ENCODE measurements at regions not wholly inside any gene's neighbourhood (a gene's known extent, or its start where the extent isn't known, plus 50 kb on each side); places are given as distances from the start of the nearest gene placed in this dataset.

GRCh38 chr10:10873915-10874314, 143.8 kb upstream of the CELF2 start:
- CTCF ChIA-PET, result no interaction called here
- Mint-ChIP-seq H3K36me3 (ENCODE audit: insufficient read depth, unreplicated experiment) (no peaks in the 10 kb centered on the region), H3K27ac (ENCODE audit: unreplicated experiment) (no peak overlapping the region), H3K4me3 (ENCODE audit: unreplicated experiment) (no peak overlapping the region), H3K27me3 (ENCODE audit: insufficient read depth, unreplicated experiment) (peaks cover 11% of the 10 kb centered on the region), H3K4me1 (ENCODE audit: low read depth, unreplicated experiment) (no peaks in the 10 kb centered on the region), H3K9me3 (ENCODE audit: unreplicated experiment) (no peaks in the 10 kb centered on the region)
- H3K4me1 ChIP-seq, result no peaks in the 10 kb centered on the region
- BruUV-seq (replicated peaks), result no TSS peak
- no peaks in the 10 kb centered on the region for H3K36me3 ChIP-seq (ENCODE audit: control insufficient read depth, insufficient read depth, low read length)
- intact Hi-C loops (cut with micrococcal nuclease; ENCODE audit: unreplicated experiment), result no loop called here
- no peak overlapping the region for H3K4me3 ChIP-seq (ENCODE audit: low read depth, low read length)
- no peak for DNase-seq
- POLR2A ChIA-PET, result no interaction called here
- H3K27me3 ChIP-seq (replicated peaks; ENCODE audit: control insufficient read depth, insufficient read depth, low read length), result no peaks in the 10 kb centered on the region
- H3K9me3 ChIP-seq, result no peaks in the 10 kb centered on the region
- TF ChIP-seq, protein P1, sequence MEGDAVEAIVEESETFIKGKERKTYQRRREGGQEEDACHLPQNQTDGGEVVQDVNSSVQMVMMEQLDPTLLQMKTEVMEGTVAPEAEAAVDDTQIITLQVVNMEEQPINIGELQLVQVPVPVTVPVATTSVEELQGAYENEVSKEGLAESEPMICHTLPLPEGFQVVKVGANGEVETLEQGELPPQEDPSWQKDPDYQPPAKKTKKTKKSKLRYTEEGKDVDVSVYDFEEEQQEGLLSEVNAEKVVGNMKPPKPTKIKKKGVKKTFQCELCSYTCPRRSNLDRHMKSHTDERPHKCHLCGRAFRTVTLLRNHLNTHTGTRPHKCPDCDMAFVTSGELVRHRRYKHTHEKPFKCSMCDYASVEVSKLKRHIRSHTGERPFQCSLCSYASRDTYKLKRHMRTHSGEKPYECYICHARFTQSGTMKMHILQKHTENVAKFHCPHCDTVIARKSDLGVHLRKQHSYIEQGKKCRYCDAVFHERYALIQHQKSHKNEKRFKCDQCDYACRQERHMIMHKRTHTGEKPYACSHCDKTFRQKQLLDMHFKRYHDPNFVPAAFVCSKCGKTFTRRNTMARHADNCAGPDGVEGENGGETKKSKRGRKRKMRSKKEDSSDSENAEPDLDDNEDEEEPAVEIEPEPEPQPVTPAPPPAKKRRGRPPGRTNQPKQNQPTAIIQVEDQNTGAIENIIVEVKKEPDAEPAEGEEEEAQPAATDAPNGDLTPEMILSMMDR (IDR thresholded peaks at IDR 0.05; ENCODE audit: insufficient read depth in 1 of 2, low read depth in 1 of 2, low read length in 1 of 2, severe bottlenecking in 1 of 2, unreplicated experiment in 1 of 2), result no peak

- Histone ChIP-seq H3K4me3 (ENCODE audit: low read depth, low read length) (no peak overlapping the region), H3K9me3 (no peaks in the 10 kb centered on the region), H3K36me3 (ENCODE audit: control insufficient read depth, insufficient read depth, low read length) (no peaks in the 10 kb centered on the region), H3K4me1 (no peaks in the 10 kb centered on the region), H3K27me3 (replicated peaks; ENCODE audit: control insufficient read depth, insufficient read depth, low read length) (no peaks in the 10 kb centered on the region)
- Mint-ChIP-seq H3K4me1 (ENCODE audit: low read depth, unreplicated experiment) (no peaks in the 10 kb centered on the region), H3K4me3 (ENCODE audit: unreplicated experiment) (no peak overlapping the region), H3K9me3 (ENCODE audit: unreplicated experiment) (peaks cover 6% of the 10 kb centered on the region), H3K27me3 (ENCODE audit: insufficient read depth, unreplicated experiment) (peaks cover 18% of the 10 kb centered on the region), H3K27ac (ENCODE audit: unreplicated experiment) (no peak overlapping the region), H3K36me3 (ENCODE audit: insufficient read depth, unreplicated experiment) (no peaks in the 10 kb centered on the region)
- TF ChIP-seq, protein P1 (IDR thresholded peaks at IDR 0.05; ENCODE audit: insufficient read depth in 1 of 2, low read depth in 1 of 2, low read length in 1 of 2, severe bottlenecking in 1 of 2, unreplicated experiment in 1 of 2), result no peak
- intact Hi-C loops (cut with micrococcal nuclease; ENCODE audit: unreplicated experiment), result no loop called here
- BruUV-seq (replicated peaks), result no TSS peak
- CTCF ChIA-PET, result no interaction called here
- POLR2A ChIA-PET, result interaction anchor here (0.6 kb wide), 1 partner anchor 8 kb away, joined by 5 read pairs; no protein-coding TSS in a partner anchor
- no peak for DNase-seq
Measured at GRCh38 chr10:10878963-10879362, 138.7 kb upstream of the CELF2 start.

GRCh38 chr10:10881117-10881813, 136.4 kb upstream of the CELF2 start:
- peaks cover 6% of the 10 kb centered on the region for H3K9me3 ChIP-seq
- intact Hi-C loops (cut with micrococcal nuclease; ENCODE audit: unreplicated experiment), result no loop called here
- no peak overlapping the region for H3K4me3 ChIP-seq (ENCODE audit: low read depth, low read length)
- no peak overlapping the region for H3K27ac Mint-ChIP-seq (ENCODE audit: unreplicated experiment)
- peaks cover 16% of the 10 kb centered on the region for H3K9me3 Mint-ChIP-seq (ENCODE audit: unreplicated experiment)
- TF ChIP-seq, protein P1 (IDR thresholded peaks at IDR 0.05; ENCODE audit: insufficient read depth in 1 of 2, low read depth in 1 of 2, low read length in 1 of 2, severe bottlenecking in 1 of 2, unreplicated experiment in 1 of 2), result no peak
- H3K4me3 Mint-ChIP-seq (ENCODE audit: unreplicated experiment), result no peak overlapping the region
- ChIA-PET POLR2A (no interaction called here), CTCF (no interaction called here)
- no peaks in the 10 kb centered on the region for H3K27me3 ChIP-seq (replicated peaks; ENCODE audit: control insufficient read depth, insufficient read depth, low read length)
- H3K36me3 ChIP-seq (ENCODE audit: control insufficient read depth, insufficient read depth, low read length), result no peaks in the 10 kb centered on the region
- H3K4me1 Mint-ChIP-seq (ENCODE audit: low read depth, unreplicated experiment), result no peaks in the 10 kb centered on the region
- no peaks in the 10 kb centered on the region for H3K4me1 ChIP-seq
- BruUV-seq (replicated peaks), result no TSS peak
- peaks cover 15% of the 10 kb centered on the region for H3K27me3 Mint-ChIP-seq (ENCODE audit: insufficient read depth, unreplicated experiment)
- H3K36me3 Mint-ChIP-seq (ENCODE audit: insufficient read depth, unreplicated experiment), result no peaks in the 10 kb centered on the region
- no peak for DNase-seq
